HUES64 (cell line): ENCODE measurements at regions not wholly inside any gene's neighbourhood (a gene's known extent, or its start where the extent isn't known, plus 50 kb on each side); places are given as distances from the start of the nearest gene placed in this dataset.

ENCODE experiments used
- H3K27ac ChIP-seq: 2 replicates; pipeline ENCODE4 v1.7.0; 2013; ENCODE audit warnings: low read depth, low read length, inconsistent platforms
- H3K27me3 ChIP-seq: 2 replicates; pipeline ENCODE4 v1.6.1; 2013; ENCODE audit warnings: mild to moderate bottlenecking, low read length; ENCODE audit not compliant: insufficient read depth
- H3K36me3 ChIP-seq: 2 replicates; pipeline ENCODE4 v1.6.1; 2013; ENCODE audit warnings: mild to moderate bottlenecking, low read length; ENCODE audit not compliant: insufficient read depth
- H3K4me1 ChIP-seq: 2 replicates; pipeline ENCODE4 v1.6.1; 2013; ENCODE audit warnings: mild to moderate bottlenecking, low read length, moderate library complexity; ENCODE audit not compliant: insufficient read depth
- H3K4me3 ChIP-seq: 2 replicates; pipeline ENCODE4 v1.5.1; 2013; ENCODE audit warnings: mild to moderate bottlenecking, low read length, moderate library complexity
- H3K9ac ChIP-seq: 2 replicates; pipeline ENCODE4 v1.6.1; 2013; ENCODE audit warnings: mild to moderate bottlenecking, low read depth, low read length
- H3K9me3 ChIP-seq: 2 replicates; pipeline ENCODE4 v1.6.1; 2013; ENCODE audit warnings: low read depth, low read length; ENCODE audit not compliant: insufficient read depth
- whole genome bisulfite sequencing: fragments of 150-250, 120-280 bp; methylation state at CpG from one replicate; pipeline ENCODE4 v1.1.7; 2013; ENCODE audit warnings: missing lambda C conversion rate; 5-methylcytosine and 5-hydroxymethylcytosine counted together

DNA sequence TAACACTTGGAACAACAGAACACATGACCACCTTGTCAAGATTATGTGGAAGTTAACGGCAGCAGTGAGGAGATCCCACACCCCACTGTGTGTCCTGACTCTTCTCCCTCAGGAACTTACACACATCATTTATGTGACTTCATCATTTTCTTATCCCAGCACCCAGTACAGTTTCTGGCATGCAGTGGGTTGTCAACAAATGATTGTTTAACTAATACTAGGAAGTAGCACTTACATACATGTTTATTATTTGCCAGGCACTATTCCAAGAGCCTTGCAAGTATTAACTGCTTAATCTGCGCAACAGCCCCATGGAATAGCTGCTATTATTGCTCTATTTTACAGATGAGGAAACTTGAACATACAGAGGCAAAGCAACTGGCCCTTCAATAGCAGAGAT is 391.5 kb downstream of the TXNL1 start:
- H3K36me3 ChIP-seq: no peaks in the 10 kb centered on the region
- H3K27ac ChIP-seq: no peak overlapping the region
- H3K27me3 ChIP-seq: no peaks in the 10 kb centered on the region
- H3K4me1 ChIP-seq: no peaks in the 10 kb centered on the region
- H3K9me3 ChIP-seq: peaks cover 5% of the 10 kb centered on the region; the same call in 1 of the 2 replicates
- 95% methylated on average over 2 of the region's 2 CpGs for WGBS
- no peak overlapping the region for H3K4me3 ChIP-seq
- H3K9ac ChIP-seq: no peak overlapping the region

DNA sequence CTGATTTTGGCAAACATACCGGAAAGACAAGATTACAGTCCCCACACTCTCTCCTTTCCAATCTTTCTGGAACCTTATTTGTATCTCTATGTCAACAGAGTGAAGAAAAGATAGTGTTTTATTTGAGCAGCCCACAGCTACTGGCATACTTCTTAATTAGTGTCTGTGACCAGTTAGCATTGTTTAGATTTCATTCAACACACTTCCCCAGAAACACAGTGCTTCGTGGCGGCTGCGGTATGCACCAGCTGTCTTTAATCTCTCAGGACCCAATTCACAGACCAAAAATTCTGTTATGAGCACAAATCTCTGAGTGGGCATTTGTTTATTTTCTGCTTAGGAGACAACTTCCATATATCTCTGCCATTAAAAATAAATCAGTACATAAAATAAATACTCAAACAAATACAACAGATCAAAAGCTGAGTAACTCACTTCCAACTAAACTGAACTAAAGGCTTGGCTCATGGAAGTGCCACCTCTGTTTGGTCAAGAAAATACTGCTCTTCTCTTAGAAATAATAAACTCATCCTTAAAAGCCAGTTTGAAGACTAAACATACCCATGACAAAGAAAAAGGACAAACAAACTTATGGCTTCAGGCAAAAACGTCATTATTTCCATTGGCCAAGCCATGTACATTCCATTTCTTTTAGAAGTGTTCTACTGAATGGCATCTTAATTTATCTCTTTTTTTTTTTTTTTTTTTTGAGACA is 392.4 kb downstream of the TXNL1 start:
- 94% methylated on average over 5 of the region's 5 CpGs for WGBS
- Histone ChIP-seq H3K36me3 (no peaks in the 10 kb centered on the region), H3K4me1 (no peaks in the 10 kb centered on the region), H3K27me3 (no peaks in the 10 kb centered on the region), H3K27ac (no peak overlapping the region), H3K9ac (no peak overlapping the region), H3K9me3 (peaks cover 5% of the 10 kb centered on the region; the same call in 1 of the 2 replicates), H3K4me3 (no peak overlapping the region)

DNA sequence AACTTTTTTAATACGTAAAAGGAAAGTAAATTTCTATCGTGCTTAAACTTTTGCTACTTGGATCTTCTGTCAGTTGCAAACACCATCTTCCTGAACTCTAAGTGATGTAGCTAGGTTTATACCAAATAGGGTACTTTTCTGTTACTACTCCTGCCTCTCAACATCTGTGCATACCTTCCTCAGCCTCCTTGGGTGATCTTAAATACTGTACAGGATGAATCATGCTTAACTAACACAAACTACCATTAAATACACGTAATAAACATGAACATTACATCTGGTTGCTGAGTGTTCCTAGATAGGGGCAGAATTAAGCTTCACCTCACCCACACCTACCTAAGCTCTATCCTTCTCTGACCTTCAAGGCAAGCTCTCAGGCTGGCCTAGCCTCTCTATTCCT is 398.0 kb downstream of the TXNL1 start:
- Histone ChIP-seq H3K27me3 (no peaks in the 10 kb centered on the region), H3K36me3 (no peaks in the 10 kb centered on the region), H3K27ac (no peak overlapping the region), H3K9ac (no peak overlapping the region), H3K4me1 (peaks cover 3% of the 10 kb centered on the region; the same call in 1 of the 2 replicates), H3K9me3 (peaks cover 5% of the 10 kb centered on the region; the same call in 1 of the 2 replicates), H3K4me3 (no peak overlapping the region)
- 97% methylated on average over 3 of the region's 3 CpGs for WGBS

DNA sequence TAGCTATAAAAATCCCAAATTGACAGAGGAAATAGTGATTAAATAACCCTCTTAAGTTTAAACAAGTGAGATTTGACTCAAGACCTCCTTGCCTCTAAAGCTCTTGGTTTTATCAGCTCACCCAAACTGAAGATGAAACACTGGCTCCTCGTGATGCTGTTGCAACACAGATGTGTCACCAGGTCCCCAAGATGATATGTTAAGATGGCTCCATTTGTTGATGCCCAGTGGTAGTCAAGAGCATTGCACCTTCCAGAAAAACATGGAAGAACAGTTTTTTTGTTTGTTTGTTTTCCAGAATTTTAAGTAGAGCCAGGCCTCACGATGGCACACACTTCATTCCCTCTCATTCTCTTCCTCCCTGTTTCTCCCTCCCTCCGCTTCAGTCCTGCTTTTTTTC is 399.8 kb downstream of the TXNL1 start:
- Histone ChIP-seq H3K4me3 (no peak overlapping the region), H3K27me3 (no peaks in the 10 kb centered on the region), H3K9me3 (no peaks in the 10 kb centered on the region), H3K4me1 (peaks cover 3% of the 10 kb centered on the region; the same call in 1 of the 2 replicates), H3K36me3 (no peaks in the 10 kb centered on the region), H3K9ac (no peak overlapping the region), H3K27ac (no peak overlapping the region)
- WGBS: 87% methylated on average over 3 of the region's 3 CpGs

DNA sequence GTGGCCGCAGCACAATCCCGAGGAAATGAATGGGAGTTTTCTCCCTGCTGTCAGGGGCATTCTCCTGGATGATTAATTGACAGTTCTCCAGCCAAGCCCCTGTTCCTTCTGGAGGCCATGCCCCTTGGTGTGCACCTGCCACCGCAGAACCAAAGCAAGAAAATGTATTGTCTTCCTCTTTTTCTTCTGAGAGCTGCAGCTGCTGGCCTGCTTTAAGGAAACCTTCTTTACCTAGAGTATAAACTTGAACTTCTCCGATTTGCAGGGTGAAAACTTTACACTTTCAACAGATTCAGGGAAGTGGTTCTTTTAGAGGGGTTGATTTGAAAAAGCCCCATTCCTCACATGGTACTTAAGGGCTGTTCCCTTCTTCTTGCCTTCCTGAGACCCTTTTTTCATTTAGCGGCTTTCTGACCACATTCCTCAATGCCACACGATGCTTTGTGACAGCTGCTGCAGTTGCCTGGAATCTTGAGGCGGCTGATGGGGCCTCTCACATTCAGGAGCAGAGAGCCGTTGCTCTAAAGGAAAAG is 402.8 kb downstream of the TXNL1 start:
- WGBS: 80% methylated on average over 8 of the region's 8 CpGs
- Histone ChIP-seq H3K27me3 (no peaks in the 10 kb centered on the region), H3K9me3 (0 out of 2 replicates have a peak, but pooled peaks cover 3% of the 10 kb centered on the region), H3K27ac (no peak overlapping the region; the same call in 1 of the 2 replicates), H3K4me3 (no peak overlapping the region), H3K36me3 (no peaks in the 10 kb centered on the region), H3K4me1 (peaks cover 3% of the 10 kb centered on the region; the same call in 1 of the 2 replicates), H3K9ac (no peak overlapping the region)

DNA sequence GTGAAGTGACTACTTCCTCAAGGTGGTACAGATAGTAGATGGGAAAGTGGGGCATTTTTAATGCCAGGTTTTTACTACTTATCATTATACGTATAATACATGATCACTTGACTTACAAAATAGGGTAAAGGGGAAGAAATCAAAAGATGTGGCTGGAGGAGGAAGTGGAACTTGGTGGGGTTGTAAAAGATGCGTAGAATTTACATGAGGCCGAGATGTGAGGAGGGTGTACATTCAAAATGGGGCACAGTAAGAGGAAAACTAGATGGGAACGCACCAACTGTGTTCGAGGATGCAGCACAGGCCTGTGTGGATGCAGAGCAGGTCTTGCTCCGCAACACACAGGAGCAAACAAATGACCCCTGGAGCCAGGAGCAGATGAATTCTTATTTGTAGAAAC is 403.3 kb downstream of the TXNL1 start:
- peaks cover 3% of the 10 kb centered on the region; the same call in 1 of the 2 replicates for H3K4me1 ChIP-seq
- 0 out of 2 replicates have a peak, but pooled peaks cover 3% of the 10 kb centered on the region for H3K9me3 ChIP-seq
- H3K27me3 ChIP-seq: no peaks in the 10 kb centered on the region
- H3K9ac ChIP-seq: no peak overlapping the region
- no peaks in the 10 kb centered on the region for H3K36me3 ChIP-seq
- 93% methylated on average over 5 of the region's 6 CpGs for WGBS
- no peak overlapping the region for H3K27ac ChIP-seq
- no peak overlapping the region for H3K4me3 ChIP-seq

DNA sequence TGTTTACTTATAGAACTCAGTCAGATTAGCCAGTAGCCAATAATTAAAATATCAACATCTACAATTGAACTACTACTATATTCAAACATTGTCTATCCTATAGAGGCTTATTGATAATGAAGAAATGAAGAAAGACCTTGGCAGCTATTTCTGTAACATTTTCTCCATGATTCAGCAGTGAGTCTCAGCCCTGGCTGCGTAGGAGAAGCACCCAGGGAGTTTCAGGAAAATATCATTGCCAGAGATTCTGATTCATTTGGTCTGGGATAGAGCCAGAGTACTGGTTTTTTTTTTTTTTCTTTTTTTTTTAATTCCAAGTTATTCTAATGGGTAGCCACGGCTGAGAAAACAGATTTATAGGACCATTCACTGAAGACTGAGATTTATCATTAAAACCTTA is 404.8 kb downstream of the TXNL1 start:
- H3K27me3 ChIP-seq: no peaks in the 10 kb centered on the region
- WGBS: 95% methylated on average over 1 of the region's 2 CpGs

DNA sequence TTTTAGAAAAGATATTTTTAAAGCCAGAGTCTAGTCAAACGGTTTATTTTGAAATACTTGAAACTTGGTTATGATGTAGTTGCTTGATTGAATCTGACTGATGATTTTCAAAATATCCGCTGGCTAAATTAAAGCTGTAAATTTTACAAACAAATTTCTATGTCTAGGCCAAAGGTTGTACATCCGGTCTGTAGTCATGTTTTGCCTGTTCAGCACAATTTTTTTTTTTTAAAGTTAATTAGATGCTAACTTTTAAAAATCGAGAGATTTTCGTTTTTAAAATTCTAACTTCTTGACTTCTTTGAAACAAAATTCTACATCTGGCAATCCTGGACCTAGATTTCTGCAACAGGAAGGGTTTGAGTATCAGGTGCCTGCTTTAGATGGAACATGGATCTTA is 412.4 kb downstream of the TXNL1 start:
- WGBS: 95% methylated on average over 5 of the region's 5 CpGs
- Histone ChIP-seq H3K27me3 (no peaks in the 10 kb centered on the region), H3K27ac (no peak overlapping the region)

More for the DNA sequence above, 404.8 kb downstream of the TXNL1 start:
- H3K9ac ChIP-seq: no peak overlapping the region
- H3K4me3 ChIP-seq: no peak overlapping the region
- H3K36me3 ChIP-seq: no peaks in the 10 kb centered on the region
- no peak overlapping the region for H3K27ac ChIP-seq
- H3K9me3 ChIP-seq: 0 out of 2 replicates have a peak, but pooled peaks cover 3% of the 10 kb centered on the region
- H3K4me1 ChIP-seq: peaks cover 3% of the 10 kb centered on the region; the same call in 1 of the 2 replicates

DNA sequence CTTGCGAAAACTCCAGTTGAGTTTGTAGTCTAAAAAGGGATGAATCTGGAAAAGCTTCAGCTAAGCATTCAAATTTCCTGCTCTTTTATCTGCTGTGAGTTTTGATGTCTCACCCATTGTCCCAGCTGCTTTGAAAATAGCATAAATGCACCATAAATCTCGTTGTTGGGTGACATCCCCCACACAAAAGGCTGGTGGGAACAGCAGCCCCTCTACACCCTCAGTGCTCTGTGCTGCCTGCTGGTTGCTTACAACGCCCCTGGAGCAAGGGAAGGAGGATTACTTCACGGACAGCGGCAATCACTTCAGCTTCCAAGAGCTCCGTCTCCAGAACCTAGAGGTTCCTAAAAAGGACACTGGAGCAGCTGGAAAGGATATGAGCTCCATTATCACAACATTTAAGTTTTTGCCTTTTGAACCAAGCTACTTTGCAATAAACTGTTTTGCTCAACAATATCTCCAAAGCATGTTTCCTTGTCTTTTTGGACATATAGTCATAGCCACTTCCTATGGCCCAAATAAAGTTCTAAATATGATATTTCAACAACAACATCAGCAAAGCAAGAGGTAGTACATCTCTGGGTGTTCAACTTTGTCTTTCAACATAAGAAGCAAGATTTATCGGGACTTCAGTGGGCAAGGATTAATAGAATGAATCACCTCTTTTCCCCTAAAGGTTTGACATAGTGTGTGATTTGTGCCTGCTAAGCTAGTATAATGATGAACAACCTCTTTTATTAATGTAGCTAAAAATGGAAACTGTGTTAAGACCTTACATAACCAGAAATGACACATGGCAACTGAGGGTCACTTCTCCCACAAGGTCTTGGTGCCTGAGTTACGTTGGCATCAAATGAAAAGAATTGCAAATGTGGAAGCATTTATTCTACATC is 413.5 kb downstream of the TXNL1 start:
- H3K27me3 ChIP-seq: no peaks in the 10 kb centered on the region
- H3K4me3 ChIP-seq: no peak overlapping the region
- no peaks in the 10 kb centered on the region for H3K4me1 ChIP-seq
- no peaks in the 10 kb centered on the region for H3K9me3 ChIP-seq
- 91% methylated on average over 8 of the region's 8 CpGs for WGBS
- H3K9ac ChIP-seq: no peak overlapping the region
- H3K36me3 ChIP-seq: no peaks in the 10 kb centered on the region
- H3K27ac ChIP-seq: no peak overlapping the region

More for the DNA sequence above, 412.4 kb downstream of the TXNL1 start:
- no peak overlapping the region for H3K4me3 ChIP-seq
- no peaks in the 10 kb centered on the region for H3K36me3 ChIP-seq
- H3K9me3 ChIP-seq: no peaks in the 10 kb centered on the region
- H3K9ac ChIP-seq: no peak overlapping the region
- no peaks in the 10 kb centered on the region for H3K4me1 ChIP-seq

DNA sequence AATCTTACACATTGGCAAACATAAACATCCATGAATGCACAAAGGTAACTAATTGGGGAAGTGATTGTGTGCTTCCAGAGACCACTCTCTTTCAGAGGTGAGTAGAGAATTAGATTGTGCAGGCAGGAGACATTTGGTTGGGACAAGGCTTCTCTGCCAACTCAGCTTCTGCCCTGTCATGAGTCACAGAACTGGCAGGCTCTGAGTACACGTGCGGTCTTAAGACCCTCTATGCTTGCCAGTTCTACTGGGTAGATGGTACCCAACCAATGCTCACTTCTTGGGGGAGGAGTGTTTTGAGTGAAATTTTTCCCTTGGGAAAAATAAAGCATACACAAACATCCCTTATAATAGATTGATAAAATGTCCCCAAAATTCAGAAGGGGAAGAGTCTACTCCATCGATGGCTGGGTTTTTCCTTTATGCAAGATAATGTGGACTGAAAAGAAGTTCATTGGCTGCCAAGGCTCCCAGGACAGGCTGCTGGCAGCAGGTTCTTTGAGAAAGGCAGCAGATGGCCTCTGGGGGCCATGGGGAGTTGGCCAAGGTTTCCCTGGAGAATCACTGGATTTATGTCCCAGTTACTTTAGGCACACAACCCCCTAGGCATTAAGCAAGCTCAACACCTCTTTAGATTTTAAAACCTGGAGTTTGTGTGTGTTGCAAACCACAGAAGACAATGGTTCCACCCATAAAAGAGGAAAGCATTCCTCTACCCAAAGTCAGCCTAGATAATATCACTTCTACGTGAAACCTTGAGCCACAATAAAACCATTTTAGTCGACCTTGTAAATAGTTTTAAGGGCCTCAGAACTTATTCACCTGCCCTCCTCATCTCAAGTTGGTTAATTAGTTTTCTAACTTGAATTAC is 417.0 kb downstream of the TXNL1 start:
- Histone ChIP-seq H3K27me3 (no peaks in the 10 kb centered on the region), H3K36me3 (no peaks in the 10 kb centered on the region), H3K4me1 (no peaks in the 10 kb centered on the region), H3K9me3 (peaks cover 7% of the 10 kb centered on the region; the same call in 1 of the 2 replicates), H3K27ac (no peak overlapping the region), H3K4me3 (no peak overlapping the region), H3K9ac (no peak overlapping the region)
- WGBS: 92% methylated on average over 5 of the region's 5 CpGs
